ENCODE measurements at regions not wholly inside any gene's neighbourhood (a gene's known extent, or its start where the extent isn't known, plus 50 kb on each side); places are given as distances from the start of the nearest gene placed in this dataset.

- no peak for TF ChIP-seq POLR2A (IDR thresholded peaks at IDR 0.05; ENCODE audit: low read depth, low read length)
- no peak for TF ChIP-seq POLR2AphosphoS5 (IDR thresholded peaks at IDR 0.05; ENCODE audit: low read depth, low read length)
- TF ChIP-seq TAF1 (IDR thresholded peaks at IDR 0.05; ENCODE audit: low read depth, low read length): no peak
- no peak for TF ChIP-seq POU2F2 (IDR thresholded peaks at IDR 0.05; ENCODE audit: low read depth, low read length)
- TF ChIP-seq PAX5 (IDR thresholded peaks at IDR 0.05; ENCODE audit: insufficient read depth, low read length, severe bottlenecking): no peak
These were observed 290.7 kb upstream of the PDE3A start for GRCh38 chr12:20077618-20078017.

All from GM12891 (cell line).